Smooth muscle cell (in vitro differentiated cells): ENCODE measurements at regions not wholly inside any gene's neighbourhood (a gene's known extent, or its start where the extent isn't known, plus 50 kb on each side); places are given as distances from the start of the nearest gene placed in this dataset.

Experiments
- DNase-seq: peaks from one replicate; lab custom pipeline; 2025; ENCODE audit not compliant: unreplicated experiment; lab: John Stamatoyannopoulos, UW
- H2AFZ ChIP-seq: fragments of 200-600 bp; sonication (generic); 2 replicates; pipeline ENCODE4 v1.6.0; 2016; ENCODE audit warnings: antibody characterized with exemption, low read depth, mild to moderate bottlenecking
- H3F3A ChIP-seq: fragments of 200-600 bp; sonication (generic); 2 replicates; pipeline ENCODE4 v1.6.0; 2017; ENCODE audit warnings: antibody characterized with exemption, low read depth
- H3K27ac ChIP-seq: fragments of 200-600 bp; sonication (generic); 2 replicates; pipeline ENCODE4 v1.5.1; 2016; ENCODE audit warnings: low read depth, mild to moderate bottlenecking
- H3K27me3 ChIP-seq: fragments of 200-600 bp; sonication (generic); 2 replicates; pipeline ENCODE4 v1.6.1; 2016; ENCODE audit warnings: low read depth, mild to moderate bottlenecking
- H3K36me3 ChIP-seq: fragments of 200-600 bp; sonication (generic); 2 replicates; pipeline ENCODE4 v1.5.1; 2016; ENCODE audit warnings: low read depth
- H3K4me1 ChIP-seq: fragments of 200-600 bp; sonication (generic); 2 replicates; pipeline ENCODE4 v1.5.1; 2016; ENCODE audit warnings: low read depth
- H3K4me2 ChIP-seq: fragments of 200-600 bp; sonication (generic); 2 replicates; pipeline ENCODE4 v1.6.0; 2016; ENCODE audit warnings: mild to moderate bottlenecking
- H3K4me3 ChIP-seq: fragments of 200-600 bp; sonication (generic); 2 replicates; pipeline ENCODE4 v1.5.1; 2016; ENCODE audit warnings: mild to moderate bottlenecking
- H3K79me2 ChIP-seq: fragments of 200-600 bp; sonication (generic); 2 replicates; pipeline ENCODE4 v1.6.0; 2016; ENCODE audit warnings: low read depth, mild to moderate bottlenecking
- H3K9ac ChIP-seq: fragments of 200-600 bp; sonication (generic); 2 replicates; pipeline ENCODE4 v1.6.0; 2016; ENCODE audit warnings: low read depth
- H3K9me3 ChIP-seq: fragments of 200-600 bp; sonication (generic); replicated peaks from 2 replicates; pipeline ENCODE4 v1.5.1; 2016; ENCODE audit warnings: low read depth
- H4K20me1 ChIP-seq: fragments of 200-600 bp; sonication (generic); 2 replicates; pipeline ENCODE4 v1.6.0; 2016; ENCODE audit warnings: low read depth
- WGBS: methylation state at CpG from one replicate; pipeline ENCODE4 v1.1.7; 2016; ENCODE audit warnings: low lambda C conversion rate; 5-methylcytosine and 5-hydroxymethylcytosine counted together
- TF ChIP-seq, protein P1 (sequence below): fragments of 200-600 bp; sonication (generic); IDR thresholded peaks from 2 replicates; pipeline ENCODE4 v1.5.1; 2017; ENCODE audit warnings: borderline replicate concordance, mild to moderate bottlenecking, antibody characterized with exemption; ENCODE audit not compliant: insufficient read depth, poor library complexity, severe bottlenecking

DNA sequence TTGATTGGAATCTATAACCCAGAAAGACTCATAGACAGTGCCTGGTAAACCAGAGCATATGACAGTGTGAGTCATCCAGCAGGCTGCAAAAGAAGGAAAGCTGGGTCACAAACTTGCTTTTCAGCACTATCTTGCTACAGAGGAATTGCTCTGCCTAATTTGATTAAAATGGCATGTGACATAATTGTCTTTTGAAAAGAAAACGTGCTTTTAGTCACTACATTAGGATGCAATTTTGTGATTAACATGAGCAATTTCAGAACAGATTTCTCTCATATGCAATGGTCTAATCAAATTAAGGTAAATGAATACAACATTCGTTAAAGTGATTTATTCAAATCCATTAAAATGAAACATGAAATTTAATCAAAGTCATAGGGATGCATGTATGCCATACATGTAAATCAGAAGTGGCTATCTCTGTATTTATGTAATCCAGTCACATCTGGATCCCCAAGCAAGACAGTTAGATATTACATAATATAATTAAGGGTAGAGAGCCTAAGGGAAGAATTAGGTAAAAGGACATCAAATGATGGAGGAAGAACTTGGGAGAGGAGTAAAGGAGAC is 400.0 kb upstream of the HTR1E start:
- Histone ChIP-seq H3K4me3 (no peak overlapping the region), H3K4me1 (no peaks in the 10 kb centered on the region), H4K20me1 (no peaks in the 10 kb centered on the region), H3K4me2 (no peak overlapping the region), H3K36me3 (no peaks in the 10 kb centered on the region), H3K9me3 (no peaks in the 10 kb centered on the region), H3K27me3 (no peaks in the 10 kb centered on the region), H3K79me2 (no peaks in the 10 kb centered on the region), H2AFZ (no peak overlapping the region), H3K9ac (no peak overlapping the region), H3K27ac (no peak overlapping the region), H3F3A (no peaks in the 10 kb centered on the region)
- no peak for DNase-seq
- TF ChIP-seq, protein P1, sequence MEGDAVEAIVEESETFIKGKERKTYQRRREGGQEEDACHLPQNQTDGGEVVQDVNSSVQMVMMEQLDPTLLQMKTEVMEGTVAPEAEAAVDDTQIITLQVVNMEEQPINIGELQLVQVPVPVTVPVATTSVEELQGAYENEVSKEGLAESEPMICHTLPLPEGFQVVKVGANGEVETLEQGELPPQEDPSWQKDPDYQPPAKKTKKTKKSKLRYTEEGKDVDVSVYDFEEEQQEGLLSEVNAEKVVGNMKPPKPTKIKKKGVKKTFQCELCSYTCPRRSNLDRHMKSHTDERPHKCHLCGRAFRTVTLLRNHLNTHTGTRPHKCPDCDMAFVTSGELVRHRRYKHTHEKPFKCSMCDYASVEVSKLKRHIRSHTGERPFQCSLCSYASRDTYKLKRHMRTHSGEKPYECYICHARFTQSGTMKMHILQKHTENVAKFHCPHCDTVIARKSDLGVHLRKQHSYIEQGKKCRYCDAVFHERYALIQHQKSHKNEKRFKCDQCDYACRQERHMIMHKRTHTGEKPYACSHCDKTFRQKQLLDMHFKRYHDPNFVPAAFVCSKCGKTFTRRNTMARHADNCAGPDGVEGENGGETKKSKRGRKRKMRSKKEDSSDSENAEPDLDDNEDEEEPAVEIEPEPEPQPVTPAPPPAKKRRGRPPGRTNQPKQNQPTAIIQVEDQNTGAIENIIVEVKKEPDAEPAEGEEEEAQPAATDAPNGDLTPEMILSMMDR, result no peak
- 55% methylated on average over 2 of the region's 2 CpGs for WGBS

DNA sequence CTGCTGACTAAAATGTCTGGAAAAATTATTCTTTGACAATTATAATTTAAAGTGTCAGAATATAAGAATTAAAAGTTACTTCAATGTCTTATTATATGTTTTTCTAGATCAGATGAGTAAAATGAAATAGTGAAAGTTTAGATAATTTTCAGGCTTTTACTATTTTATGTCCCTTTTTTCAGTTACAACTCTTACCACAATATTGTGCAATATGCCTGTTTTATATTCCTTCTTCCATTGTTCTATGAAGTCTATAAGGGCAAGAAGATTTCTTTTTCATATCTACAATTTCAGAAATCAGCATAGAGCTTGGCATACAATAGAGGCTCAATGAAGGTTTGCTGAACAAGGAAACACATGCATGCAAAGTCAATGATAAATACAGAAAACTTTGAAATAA is 401.2 kb upstream of the HTR1E start:
- Histone ChIP-seq H3K9ac (no peak overlapping the region), H3K4me1 (no peaks in the 10 kb centered on the region), H4K20me1 (no peaks in the 10 kb centered on the region), H3K4me2 (no peak overlapping the region), H3K9me3 (no peaks in the 10 kb centered on the region), H3K4me3 (no peak overlapping the region), H3F3A (no peaks in the 10 kb centered on the region), H3K79me2 (no peaks in the 10 kb centered on the region), H3K27me3 (no peaks in the 10 kb centered on the region), H2AFZ (no peak overlapping the region), H3K36me3 (no peaks in the 10 kb centered on the region), H3K27ac (no peak overlapping the region)
- TF ChIP-seq, protein P1, result no peak
- DNase-seq, result no peak

DNA sequence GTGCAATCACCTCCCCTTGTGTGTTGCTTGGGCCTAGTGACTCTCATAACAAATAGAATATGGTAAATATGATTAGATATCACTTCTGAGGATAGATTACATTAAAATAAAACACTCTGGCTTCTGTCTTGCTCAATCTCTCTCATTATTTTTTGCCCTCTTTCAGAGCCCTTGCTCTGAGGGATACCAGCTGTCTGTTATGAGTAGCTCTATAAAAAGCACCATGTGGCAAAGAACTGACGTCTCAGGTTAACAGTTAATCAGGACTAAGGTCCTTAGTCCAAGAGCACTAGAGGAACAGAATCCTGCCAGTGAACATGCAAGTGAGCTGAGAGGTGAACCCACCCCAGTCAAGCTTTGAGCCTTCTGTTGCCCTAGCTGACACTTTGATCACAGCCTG is 402.2 kb upstream of the HTR1E start:
- Histone ChIP-seq H3K9ac (no peak overlapping the region), H4K20me1 (no peaks in the 10 kb centered on the region), H3K36me3 (no peaks in the 10 kb centered on the region), H3K4me1 (no peaks in the 10 kb centered on the region), H3K4me3 (no peak overlapping the region), H3K79me2 (no peaks in the 10 kb centered on the region), H2AFZ (no peak overlapping the region), H3K9me3 (no peaks in the 10 kb centered on the region), H3F3A (no peaks in the 10 kb centered on the region), H3K27me3 (no peaks in the 10 kb centered on the region), H3K27ac (no peak overlapping the region), H3K4me2 (no peak overlapping the region)
- TF ChIP-seq, protein P1, result no peak
- 52% methylated on average over 1 of the region's 1 CpG for WGBS
- no peak for DNase-seq

DNA sequence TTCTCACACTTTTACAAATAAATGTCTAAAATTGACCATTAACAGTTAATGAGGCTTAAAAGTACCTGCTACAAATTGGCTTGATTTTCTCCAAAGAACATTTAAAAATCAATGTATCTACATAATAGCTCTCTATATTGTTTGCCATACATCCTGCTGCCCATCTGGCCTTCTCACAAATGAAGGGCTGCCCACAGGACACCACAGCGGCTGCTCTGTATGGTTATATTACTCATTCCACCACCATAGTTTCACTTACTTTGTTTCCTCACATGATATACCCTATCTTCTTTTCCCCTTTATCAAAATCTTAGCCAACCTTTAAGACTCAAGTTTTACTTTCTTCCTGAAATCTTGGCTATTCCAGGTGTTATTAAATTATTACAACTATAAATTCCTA is 407.7 kb upstream of the HTR1E start:
- Histone ChIP-seq H2AFZ (no peak overlapping the region), H3K4me2 (no peak overlapping the region), H3K27me3 (no peaks in the 10 kb centered on the region), H3K4me3 (no peak overlapping the region), H3K79me2 (no peaks in the 10 kb centered on the region), H4K20me1 (no peaks in the 10 kb centered on the region), H3K9me3 (no peaks in the 10 kb centered on the region), H3F3A (no peaks in the 10 kb centered on the region), H3K4me1 (no peaks in the 10 kb centered on the region), H3K36me3 (no peaks in the 10 kb centered on the region), H3K9ac (no peak overlapping the region), H3K27ac (no peak overlapping the region)
- no peak for DNase-seq
- 94% methylated on average over 1 of the region's 1 CpG for WGBS
- TF ChIP-seq, protein P1, result no peak
